Activated naive CD8-positive, alpha-beta T cell treated with anti-CD3 and anti-CD28 coated beads, Interleukin-2, amount 50 U/mL, for 24 hours (primary cell): ENCODE measurements at regions not wholly inside any gene's neighbourhood (a gene's known extent, or its start where the extent isn't known, plus 50 kb on each side); places are given as distances from the start of the nearest gene placed in this dataset.

Experiments used
- ATAC-seq: fragments of 150-1000 bp; cut with Tn5 transposase; one replicate; pipeline ENCODE4 v1.10.0; 2021
- DNase-seq: peaks from one replicate; pipeline ENCODE4 v3.0.0; 2021
- H3K27ac Mint-ChIP-seq: one replicate; pipeline ENCODE4 v1.8.0; 2021; ENCODE audit warnings: mild to moderate bottlenecking, mixed read lengths
- H3K27me3 Mint-ChIP-seq: one replicate; pipeline ENCODE4 v1.8.0; 2021; ENCODE audit warnings: mixed read lengths
- H3K36me3 Mint-ChIP-seq: one replicate; pipeline ENCODE4 v1.8.0; 2021; ENCODE audit warnings: low read depth, mixed read lengths
- H3K4me1 Mint-ChIP-seq: one replicate; pipeline ENCODE4 v1.8.0; 2021; ENCODE audit warnings: mixed read lengths
- H3K4me3 Mint-ChIP-seq: one replicate; pipeline ENCODE4 v1.8.0; 2021; ENCODE audit warnings: mild to moderate bottlenecking, moderate library complexity, mixed read lengths
- H3K9me3 Mint-ChIP-seq: one replicate; pipeline ENCODE4 v1.8.0; 2021; ENCODE audit warnings: mixed read lengths

- Mint-ChIP-seq H3K4me1 (no peaks in the 10 kb centered on the region), H3K27me3 (no peaks in the 10 kb centered on the region), H3K4me3 (no peak overlapping the region), H3K9me3 (no peaks in the 10 kb centered on the region), H3K27ac (no peak overlapping the region), H3K36me3 (no peaks in the 10 kb centered on the region)
- ATAC-seq (no peak), DNase-seq (no peak)
These were observed 49.9 kb upstream of the IQSEC1 start for GRCh38 chr3:13123013-13123654.
